SK-N-MC (cell line): ENCODE measurements at regions not wholly inside any gene's neighbourhood (a gene's known extent, or its start where the extent isn't known, plus 50 kb on each side); places are given as distances from the start of the nearest gene placed in this dataset.

Experiments
- DNase-seq: peaks from one replicate; pipeline ENCODE4 v3.0.0-alpha.2; 2011; ENCODE audit warnings: low read depth, low spot score
- H3K27ac ChIP-seq: fragments of 200-600 bp; sonication (generic); 2 replicates; pipeline ENCODE4 v1.5.1; 2016; ENCODE audit warnings: mixed run types
- H3K36me3 ChIP-seq: fragments of 200-600 bp; sonication (generic); 2 replicates; pipeline ENCODE4 v1.6.1; 2017; ENCODE audit warnings: antibody characterized with exemption, low read length, mixed read lengths; ENCODE audit not compliant: insufficient read depth
- H3K4me3 ChIP-seq: fragments of 200-600 bp; sonication (generic); 2 replicates; pipeline ENCODE4 v1.5.1; 2016
- H3K9ac ChIP-seq: fragments of 200-600 bp; sonication (generic); 2 replicates; pipeline ENCODE4 v1.8.0; 2017; ENCODE audit warnings: mixed run types, mixed read lengths; ENCODE audit not compliant: insufficient read length
- H3K9me3 ChIP-seq: fragments of 200-600 bp; sonication (generic); 2 replicates; pipeline ENCODE4 v1.6.1; 2017; ENCODE audit warnings: low read depth, mild to moderate bottlenecking, antibody characterized with exemption, low read length, moderate library complexity, mixed read lengths
- EZH2 ChIP-seq: fragments of 200-600 bp; sonication (generic); IDR thresholded peaks from one replicate; pipeline ENCODE4 v1.6.1; 2017; ENCODE audit warnings: antibody characterized with exemption
- FOXP2 ChIP-seq: optimal IDR thresholded peaks from 2 replicates; pipeline ENCODE3; 2011; ENCODE audit warnings: mild to moderate bottlenecking, moderate library complexity; ENCODE audit not compliant: insufficient read depth; ENCODE audit errors: extremely low read length, control extremely low read depth
- POLR2AphosphoS5 ChIP-seq: IDR thresholded peaks from 2 replicates; pipeline ENCODE4 v1.6.1; 2012; ENCODE audit warnings: mild to moderate bottlenecking, low read depth, low read length, borderline replicate concordance

GRCh38 chr2:7612969-7613368, 695.8 kb downstream of the RNF144A start:
- no peak overlapping the region for H3K9ac ChIP-seq
- H3K27ac ChIP-seq = no peak overlapping the region
- no peaks in the 10 kb centered on the region for H3K36me3 ChIP-seq
- no peaks in the 10 kb centered on the region for H3K9me3 ChIP-seq
- TF ChIP-seq EZH2 (no peak), POLR2AphosphoS5 (no peak), FOXP2 (no peak)
- no peak overlapping the region for H3K4me3 ChIP-seq
- DNase-seq = no peak

- Histone ChIP-seq H3K4me3 (no peak overlapping the region), H3K9me3 (no peaks in the 10 kb centered on the region), H3K27ac (no peak overlapping the region), H3K9ac (no peak overlapping the region), H3K36me3 (no peaks in the 10 kb centered on the region)
- no peak for TF ChIP-seq POLR2AphosphoS5
- TF ChIP-seq EZH2 = no peak
- TF ChIP-seq FOXP2 = no peak
- DNase-seq = no peak
Observed at GRCh38 chr2:7613831-7614230, 696.6 kb downstream of the RNF144A start.

GRCh38 chr2:7618031-7618430, 700.8 kb downstream of the RNF144A start:
- Histone ChIP-seq H3K27ac (no peak overlapping the region), H3K4me3 (no peak overlapping the region), H3K9ac (no peak overlapping the region), H3K36me3 (no peaks in the 10 kb centered on the region), H3K9me3 (no peaks in the 10 kb centered on the region)
- no peak for DNase-seq
- TF ChIP-seq EZH2 (no peak), FOXP2 (no peak), POLR2AphosphoS5 (no peak)

GRCh38 chr2:7619203-7619970, 702.2 kb downstream of the RNF144A start:
- Histone ChIP-seq H3K9me3 (no peaks in the 10 kb centered on the region), H3K27ac (no peak overlapping the region), H3K36me3 (no peaks in the 10 kb centered on the region), H3K4me3 (no peak overlapping the region), H3K9ac (no peak overlapping the region)
- TF ChIP-seq POLR2AphosphoS5 (no peak), FOXP2 (no peak), EZH2 (no peak)
- no peak for DNase-seq

DNA sequence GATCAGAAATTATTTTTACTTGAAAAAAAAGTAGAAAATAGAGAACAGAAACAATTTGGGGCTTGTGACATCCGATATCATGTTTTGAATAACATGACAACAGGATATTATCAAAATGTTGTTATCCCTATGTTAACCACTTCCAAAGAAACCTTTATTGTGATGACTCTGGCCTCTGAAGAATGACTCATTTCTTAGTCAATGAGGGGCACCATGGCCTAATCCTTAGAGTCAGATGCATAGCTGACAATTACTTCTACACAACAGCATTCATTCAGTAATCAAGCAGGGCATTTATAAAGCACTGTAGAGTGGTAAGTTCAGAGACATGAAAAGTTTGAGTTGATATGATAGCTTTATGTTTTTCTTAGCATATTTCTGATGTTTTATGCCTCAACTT, 703.0 kb downstream of the RNF144A start:
- Histone ChIP-seq H3K27ac (no peak overlapping the region), H3K4me3 (no peak overlapping the region), H3K9me3 (no peaks in the 10 kb centered on the region), H3K9ac (no peak overlapping the region), H3K36me3 (no peaks in the 10 kb centered on the region)
- no peak for TF ChIP-seq FOXP2
- TF ChIP-seq POLR2AphosphoS5 = no peak
- TF ChIP-seq EZH2 = no peak
- no peak for DNase-seq

DNA sequence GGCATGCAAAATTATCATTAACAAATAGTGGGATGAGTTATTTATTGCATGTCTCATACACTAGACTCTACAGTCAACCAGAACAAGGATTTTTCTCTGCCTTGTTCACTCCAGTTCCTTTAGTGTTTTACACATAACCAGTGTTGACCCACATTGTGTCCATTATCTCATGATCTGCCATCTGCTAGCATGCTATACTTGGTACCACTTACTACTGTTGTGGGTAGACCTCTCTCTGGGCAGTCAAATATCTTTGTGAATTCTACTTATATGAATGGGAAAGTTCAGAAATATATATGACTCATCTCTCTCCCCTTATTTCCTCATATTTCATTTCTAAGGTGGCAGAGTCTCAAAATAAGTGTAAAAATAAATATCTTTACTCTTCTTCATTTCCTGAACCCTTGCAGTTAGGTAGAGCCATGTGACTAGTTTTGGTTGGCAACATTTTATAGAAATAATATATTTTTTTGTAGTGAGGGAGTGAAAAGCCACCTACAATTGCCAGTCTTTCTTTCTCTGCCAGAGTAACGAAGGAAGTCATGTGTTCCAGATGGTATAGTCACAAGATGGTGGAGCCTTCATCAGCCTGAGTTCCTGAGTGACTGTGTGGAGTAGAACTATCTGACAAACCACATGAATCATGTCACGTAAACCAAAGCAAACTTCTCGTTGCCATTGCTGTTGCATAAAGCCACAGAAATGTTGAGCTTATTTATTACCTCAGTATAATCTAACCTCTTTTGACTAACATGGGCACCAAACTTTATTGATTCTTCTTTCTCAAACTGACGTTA, 704.0 kb downstream of the RNF144A start:
- no peak overlapping the region for H3K4me3 ChIP-seq
- DNase-seq = no peak
- no peaks in the 10 kb centered on the region for H3K9me3 ChIP-seq
- H3K36me3 ChIP-seq = no peaks in the 10 kb centered on the region
- no peak overlapping the region for H3K9ac ChIP-seq
- TF ChIP-seq FOXP2 (no peak), EZH2 (no peak), POLR2AphosphoS5 (no peak)
- H3K27ac ChIP-seq = no peak overlapping the region

DNA sequence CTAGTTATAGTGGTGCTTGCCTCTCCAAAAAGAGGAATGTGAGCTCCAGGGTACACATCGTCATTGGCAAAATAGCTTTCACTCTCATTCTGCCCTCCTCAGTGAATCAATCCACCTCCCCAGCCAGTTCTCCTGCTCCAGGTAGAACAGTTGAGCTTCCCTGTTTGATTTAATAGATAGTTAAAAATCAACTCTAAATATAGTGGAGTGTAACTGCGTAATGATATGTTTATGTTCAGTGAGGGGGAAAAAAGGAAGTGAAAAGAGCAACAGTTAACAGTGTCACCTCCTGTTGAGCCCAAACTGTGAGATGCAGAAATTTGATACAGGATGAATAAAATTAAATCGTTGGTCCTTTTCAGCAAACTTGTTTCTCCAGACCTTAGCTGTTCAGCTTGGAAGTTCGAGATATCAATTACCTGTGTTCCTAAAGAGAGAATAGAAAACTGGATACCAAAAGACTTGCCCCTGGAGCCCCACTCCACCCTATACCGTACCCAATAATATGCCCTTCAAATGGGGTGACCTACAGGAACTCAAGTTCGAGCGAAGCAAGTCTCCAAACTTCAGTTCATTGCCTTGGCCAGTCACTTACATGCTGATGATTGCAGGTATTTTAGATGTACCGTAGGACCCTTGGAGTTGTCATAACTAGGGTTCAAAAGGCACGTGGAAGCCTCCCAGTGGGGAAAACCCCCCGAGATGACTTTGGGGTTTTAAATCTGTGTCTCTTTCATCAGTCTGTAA, 708.4 kb downstream of the RNF144A start:
- H3K9ac ChIP-seq = no peak overlapping the region
- H3K36me3 ChIP-seq = no peaks in the 10 kb centered on the region
- H3K9me3 ChIP-seq = no peaks in the 10 kb centered on the region
- TF ChIP-seq EZH2 (no peak), POLR2AphosphoS5 (no peak), FOXP2 (no peak)
- no peak for DNase-seq
- no peak overlapping the region for H3K4me3 ChIP-seq
- no peak overlapping the region for H3K27ac ChIP-seq

DNA sequence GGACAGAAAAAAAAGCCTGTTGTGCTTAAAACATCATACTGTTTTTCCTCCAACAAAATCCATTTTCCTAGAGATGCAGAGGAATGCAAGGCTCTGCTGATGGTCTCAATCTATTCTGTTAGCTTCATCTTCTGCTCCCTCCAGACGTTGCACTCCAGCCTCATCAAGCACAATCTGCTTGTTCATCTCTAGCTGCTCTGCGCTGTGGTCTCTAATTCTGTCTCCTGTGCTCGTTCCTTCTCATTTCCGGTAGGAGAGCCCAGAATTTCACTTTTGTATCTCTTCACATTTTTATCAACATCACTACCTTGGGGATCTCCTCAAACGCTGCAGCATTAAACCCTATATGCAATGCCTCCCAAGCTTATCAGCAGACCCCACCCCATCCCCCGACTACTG, 708.9 kb downstream of the RNF144A start:
- no peak overlapping the region for H3K9ac ChIP-seq

More for the DNA sequence above, 708.9 kb downstream of the RNF144A start:
- no peaks in the 10 kb centered on the region for H3K36me3 ChIP-seq
- DNase-seq = no peak
- H3K4me3 ChIP-seq = no peak overlapping the region
- H3K9me3 ChIP-seq = no peaks in the 10 kb centered on the region
- TF ChIP-seq POLR2AphosphoS5 (no peak), EZH2 (no peak), FOXP2 (no peak)
- no peak overlapping the region for H3K27ac ChIP-seq
